GM21528 (cell line): ENCODE measurements at regions not wholly inside any gene's neighbourhood (a gene's known extent, or its start where the extent isn't known, plus 50 kb on each side); places are given as distances from the start of the nearest gene placed in this dataset.

Experiments
- ATAC-seq: cut with Tn5 transposase; IDR thresholded peaks from one replicate; pipeline ENCODE4 v1.9.1; 2021; ENCODE audit warnings: mild to moderate bottlenecking, moderate library complexity; ENCODE audit not compliant: unreplicated experiment, low FRiP score

DNA sequence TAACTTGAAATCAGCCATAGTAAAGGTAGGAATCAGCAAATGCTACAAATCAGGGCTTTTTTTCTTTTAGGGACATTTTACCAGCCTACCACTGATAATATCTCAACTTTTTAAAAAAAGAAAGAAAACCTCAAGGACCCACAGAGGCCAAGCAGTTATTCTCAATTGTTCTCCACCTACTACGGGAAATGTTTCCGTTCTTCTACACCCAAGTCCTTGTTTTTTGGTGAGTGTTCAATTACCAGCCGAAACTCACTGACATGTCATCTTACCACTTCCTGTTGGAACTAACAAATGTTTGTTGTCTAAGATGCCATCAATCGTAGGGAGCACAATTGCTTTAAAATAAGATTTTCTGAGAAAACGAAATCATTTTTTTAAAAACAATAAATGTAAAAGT lies 50.2 kb upstream of the CDK1 start:
- no peak for ATAC-seq

DNA sequence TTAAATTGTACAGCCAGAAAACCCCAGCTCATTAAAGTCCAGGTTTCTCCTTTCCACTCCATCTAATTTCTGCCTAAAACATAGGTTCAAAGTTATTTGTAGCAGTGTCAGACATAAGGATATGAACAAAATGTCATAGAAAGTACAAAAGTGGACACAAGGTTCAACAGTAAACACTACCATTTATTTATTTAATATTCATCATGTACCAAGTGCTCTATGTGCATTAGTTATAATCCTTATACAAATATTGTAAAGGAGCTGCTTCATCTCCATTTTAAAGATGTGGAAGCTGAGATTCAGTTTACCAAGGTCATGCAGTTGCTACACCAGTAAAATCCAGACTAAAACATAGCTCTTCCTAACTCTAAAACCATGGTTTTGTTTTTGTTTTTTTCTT lies 52.0 kb upstream of the CDK1 start:
- no peak for ATAC-seq

DNA sequence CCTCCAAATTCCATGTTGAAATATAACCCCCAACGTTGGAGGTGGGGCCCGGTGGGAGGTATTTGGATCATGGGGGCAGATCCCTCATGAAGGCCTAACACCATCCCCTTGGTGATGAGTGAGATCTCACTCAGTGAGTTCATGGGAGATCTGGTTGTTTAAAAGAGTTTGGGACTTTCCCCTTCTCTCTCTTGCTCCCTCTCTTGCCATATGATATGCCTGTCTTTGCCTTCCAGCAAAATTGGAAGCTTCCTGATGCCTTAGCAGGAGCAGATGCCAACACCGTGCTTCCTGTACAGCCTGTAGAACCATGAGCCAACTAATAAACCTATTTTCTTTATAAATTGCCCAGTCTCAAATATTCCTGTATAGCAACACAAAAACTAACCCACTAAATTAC lies 55.7 kb upstream of the CDK1 start:
- ATAC-seq: no peak

DNA sequence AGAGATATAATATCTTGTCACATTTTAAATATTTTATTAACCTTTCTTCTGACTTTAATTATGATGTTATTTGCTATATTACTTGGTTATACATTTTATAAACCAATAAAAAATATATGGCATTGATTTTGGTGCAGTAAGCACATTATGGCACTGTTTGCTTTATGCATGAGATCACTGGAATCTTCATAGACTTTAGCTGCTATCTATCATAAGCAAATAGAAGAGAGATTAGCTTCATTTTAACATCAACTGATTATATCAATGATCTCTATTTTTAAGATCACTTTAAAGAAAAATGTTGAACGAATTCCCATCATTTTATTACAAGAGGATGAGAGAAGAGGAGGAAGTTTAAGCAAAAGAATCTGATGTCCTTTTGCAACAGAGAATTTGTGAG lies 58.6 kb upstream of the CDK1 start:
- no peak for ATAC-seq

DNA sequence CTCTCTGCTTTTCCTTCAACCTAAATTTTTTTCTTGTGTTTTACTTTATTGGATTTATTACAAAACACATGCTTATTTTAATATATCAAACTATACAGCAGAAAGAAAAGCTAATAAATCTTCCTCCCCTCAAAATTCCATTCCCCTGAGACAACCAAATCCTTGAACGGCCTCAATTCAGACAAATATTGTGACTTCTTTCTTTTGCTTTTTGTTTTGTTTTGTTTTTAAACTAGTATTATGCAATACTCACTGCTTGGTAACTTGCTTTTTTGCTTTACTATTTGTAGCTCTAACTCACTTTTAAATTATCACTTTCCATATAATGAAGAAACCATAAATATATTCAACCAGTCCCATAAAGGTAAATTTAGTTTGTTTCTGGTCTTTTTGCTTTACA lies 59.4 kb upstream of the CDK1 start:
- no peak for ATAC-seq

DNA sequence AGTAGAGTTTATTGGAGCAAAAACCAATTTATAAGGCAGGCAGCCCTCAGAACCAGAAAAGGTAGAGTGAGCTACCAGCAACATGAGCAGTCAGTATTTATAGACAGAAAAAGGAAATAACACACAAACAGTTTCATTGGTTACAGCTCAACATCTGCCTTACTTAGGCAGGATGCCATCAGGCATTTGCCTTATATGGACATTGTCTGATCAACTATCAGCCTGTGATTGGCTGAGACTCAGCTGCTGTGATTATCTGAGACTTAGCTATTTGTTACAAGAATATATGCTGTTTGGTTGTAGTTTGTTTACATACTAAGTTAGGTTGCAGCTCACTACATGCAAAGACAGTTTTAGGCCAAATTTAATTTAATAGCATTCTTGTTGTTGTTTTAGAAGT lies 60.4 kb upstream of the CDK1 start:
- no peak for ATAC-seq

DNA sequence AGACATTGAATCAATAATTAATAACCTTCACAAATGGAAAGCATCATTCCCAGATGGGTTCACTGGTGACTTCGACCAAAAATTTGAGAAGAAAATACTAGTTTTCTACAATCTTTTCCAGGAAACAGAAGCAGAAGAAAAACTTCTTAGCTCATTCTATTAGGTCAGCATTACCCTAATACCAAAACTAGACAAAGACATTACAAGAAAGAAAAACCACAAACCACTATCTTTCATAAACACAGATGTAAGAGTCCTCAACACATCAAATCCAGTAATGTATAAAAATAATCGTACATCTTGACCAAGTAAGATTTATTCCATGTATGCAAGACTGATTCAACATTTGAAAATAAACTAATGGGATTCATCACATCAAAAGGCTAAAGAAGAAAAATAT lies 64.0 kb upstream of the CDK1 start:
- ATAC-seq: no peak

DNA sequence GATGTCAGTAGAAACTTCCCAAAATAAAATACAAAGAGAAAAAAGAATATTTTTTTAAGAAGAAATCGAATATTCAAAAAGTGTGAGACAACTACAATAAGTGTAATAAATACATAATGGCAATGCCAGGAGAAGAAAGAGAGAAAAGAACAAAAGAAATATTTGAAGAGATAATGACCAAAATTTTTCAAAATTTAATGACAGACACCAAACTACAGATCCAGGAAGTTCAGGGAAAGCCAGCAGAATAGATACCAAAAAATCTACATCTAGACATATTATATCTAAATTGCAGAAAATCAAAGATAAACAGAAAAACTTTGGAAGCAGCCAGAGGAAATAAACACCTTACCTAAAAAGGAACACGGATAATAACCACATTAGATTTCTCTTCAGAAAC lies 66.8 kb upstream of the CDK1 start:
- ATAC-seq: no peak

DNA sequence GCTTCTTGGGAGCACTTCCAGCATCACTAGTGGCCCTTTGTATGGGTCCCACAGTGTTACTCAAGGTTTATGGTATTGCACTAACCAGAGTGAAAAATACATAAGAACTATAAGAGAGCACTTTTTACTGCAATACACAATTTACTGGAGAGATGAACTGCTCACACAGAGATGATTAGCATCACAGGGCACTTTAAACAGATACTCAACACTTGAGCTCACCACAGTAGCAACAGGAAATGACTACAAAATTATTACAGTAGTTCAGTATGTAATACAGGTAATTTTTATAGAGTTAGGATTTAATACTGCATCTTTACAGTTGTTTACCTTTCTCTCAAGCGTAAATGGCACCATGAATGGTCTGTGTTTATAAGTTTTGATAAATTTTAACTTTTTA lies 68.2 kb upstream of the CDK1 start:
- ATAC-seq: no peak

DNA sequence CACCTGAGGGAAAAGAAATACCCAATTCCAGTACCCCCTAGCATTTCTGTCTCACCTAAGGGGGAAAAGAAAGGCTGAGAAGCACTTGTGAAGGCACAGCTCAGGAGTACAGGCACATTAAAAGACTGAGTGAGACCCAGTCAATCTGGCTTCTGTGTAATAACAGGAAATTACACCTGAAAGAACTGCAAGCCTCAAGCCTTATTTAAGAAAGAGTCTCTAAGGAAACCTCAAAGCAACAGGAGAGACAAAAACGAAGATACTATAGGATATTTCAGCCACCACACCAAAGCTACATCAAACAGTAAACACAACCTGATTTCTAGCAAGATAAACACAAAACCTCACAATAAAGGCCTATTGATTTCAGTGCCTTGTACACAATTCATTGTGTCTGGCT lies 69.6 kb upstream of the CDK1 start:
- ATAC-seq: no peak

DNA sequence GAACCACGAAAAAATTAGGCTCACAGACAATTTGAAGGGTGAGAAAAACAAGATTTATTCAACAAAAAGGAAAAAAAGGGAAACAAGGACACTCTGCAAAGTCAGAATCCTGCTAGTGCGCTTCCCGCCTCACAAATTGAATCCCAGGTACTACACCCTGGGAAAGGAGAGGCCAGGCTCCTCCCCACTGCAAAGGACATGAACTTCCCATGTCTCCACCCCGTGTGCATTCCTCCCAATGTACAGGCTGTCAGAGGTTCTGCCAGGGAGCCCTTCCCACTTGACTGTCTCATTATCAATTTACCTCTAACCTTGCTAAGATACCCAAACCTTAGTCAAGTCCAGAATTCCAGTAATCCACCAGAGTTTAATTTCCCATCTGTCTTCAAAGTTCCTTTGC lies 70.4 kb upstream of the CDK1 start:
- ATAC-seq: no peak

DNA sequence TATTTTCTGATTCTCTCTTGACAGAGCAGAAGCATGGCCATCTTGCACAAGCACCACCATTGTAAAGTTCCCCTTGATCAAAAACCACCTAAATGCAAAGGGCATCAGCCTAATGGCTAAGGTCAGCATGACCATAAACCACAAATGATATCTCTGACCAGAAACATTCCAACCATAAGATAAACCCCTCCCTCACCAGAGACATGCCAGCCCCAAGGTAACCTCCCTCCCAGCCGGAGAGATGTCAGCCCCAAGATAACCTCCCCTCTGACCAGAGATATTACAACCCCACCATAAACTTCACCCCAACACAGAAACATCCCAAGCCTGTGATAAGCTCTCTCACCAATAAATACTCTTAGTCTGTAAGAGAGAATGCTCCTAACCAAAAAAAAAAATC lies 72.1 kb upstream of the CDK1 start:
- no peak for ATAC-seq

DNA sequence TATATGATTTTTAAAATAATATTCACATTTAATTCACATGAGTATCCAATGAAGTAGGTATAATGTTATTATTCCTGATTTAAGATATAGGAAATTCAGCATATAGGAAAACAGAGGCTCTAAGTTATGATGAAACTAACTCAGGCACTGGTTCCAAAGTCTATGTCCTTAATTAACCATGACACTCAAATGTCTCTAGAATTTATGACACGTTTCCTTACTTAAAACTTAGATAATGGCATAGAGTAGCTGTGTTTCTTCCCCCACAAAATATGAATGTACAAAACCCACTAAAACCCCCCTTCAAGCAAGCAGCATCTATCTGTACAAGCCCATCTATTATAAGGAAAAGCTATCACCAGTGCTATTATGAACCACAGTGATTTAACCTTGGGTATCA lies 72.9 kb upstream of the CDK1 start:
- no peak for ATAC-seq

DNA sequence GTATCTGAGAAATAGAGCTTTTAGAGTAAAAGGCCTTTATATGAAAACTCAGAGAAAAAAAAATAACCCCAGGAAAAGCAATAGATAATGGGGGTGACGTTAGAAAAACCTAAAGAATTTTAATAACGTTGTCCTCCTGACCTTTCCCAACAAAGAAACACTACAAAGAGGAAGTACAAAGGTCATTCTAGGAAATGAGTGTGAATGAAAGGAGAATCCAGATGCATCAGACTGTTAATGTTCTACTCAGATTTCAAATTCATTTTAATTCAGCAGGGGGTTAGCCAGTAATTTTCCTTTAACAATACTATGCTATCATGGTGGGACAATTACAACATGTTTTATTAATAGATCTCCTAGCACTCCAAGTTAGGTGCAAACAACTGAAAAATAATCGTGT lies 73.8 kb upstream of the CDK1 start:
- no peak for ATAC-seq

DNA sequence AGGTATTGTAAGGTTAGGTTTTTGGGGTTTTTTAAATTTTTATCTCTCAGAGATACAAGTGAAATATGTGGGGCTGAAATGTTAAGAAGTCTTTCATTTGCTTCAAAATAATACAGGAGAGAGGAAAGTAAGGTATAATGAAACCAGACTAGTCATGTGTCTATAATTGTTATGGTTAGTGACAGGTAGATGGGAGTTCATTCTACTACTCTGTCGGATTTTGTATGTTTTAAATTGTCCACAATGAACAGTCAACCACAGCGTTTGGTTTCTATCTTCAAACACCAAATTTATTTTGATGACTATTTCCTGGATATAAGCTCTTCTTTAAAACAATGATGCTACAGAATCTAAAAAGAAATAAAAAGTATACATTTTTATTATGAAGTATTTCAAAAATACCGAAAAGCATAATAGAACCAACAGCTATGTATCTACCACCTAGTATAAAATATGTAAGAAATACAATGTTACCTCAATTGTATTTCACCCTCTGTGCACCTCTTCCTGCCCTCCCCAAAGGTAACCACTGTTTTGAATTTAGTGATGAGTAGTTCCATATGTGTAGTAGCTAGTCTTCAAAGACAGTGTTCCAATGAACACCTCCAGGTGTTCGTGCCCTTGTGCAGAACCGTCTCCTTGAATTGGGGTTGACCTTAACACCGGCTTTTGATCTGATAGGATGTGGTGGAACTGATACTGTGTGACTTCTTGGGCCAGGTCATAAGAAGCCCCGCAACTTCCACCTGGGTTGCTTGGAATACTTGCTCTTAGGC lies 74.8 kb upstream of the CDK1 start:
- ATAC-seq: no peak

DNA sequence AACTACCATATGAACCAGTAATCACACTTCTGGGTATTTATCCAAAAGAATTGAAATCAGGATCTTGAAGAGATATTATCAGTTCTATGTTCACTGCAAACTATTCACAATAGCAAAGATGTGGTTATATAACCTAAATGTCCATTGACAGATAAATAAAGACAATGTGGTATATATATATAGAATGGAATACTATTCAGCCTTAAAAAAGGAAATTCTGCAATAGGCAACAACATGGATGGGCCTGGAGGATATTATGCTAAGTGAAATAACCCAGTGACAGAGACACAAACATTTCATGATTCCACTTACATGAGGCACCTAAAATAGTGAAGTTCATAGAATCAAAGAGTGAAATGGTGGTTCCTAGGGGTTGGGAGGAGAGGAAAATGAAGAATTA lies 90.6 kb upstream of the CDK1 start:
- no peak for ATAC-seq

DNA sequence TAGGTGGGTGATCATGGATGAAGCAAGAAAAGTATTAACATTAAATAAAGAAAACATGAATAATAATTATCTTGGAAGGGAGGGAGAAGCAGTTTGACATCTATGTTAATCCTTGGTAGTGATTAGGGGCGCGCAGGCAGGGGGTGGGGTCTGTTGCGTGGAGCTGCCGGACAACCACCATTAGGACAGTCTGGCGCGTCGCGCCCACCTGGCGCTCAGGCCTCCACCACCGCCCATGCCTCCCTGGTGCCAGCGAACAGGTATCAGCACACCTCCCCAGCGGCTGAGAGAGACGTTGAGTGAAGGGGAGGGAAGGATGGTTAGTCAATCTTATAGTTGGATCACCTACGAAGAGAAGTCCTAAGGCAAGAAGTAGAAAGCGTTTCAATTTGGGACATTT lies 94.2 kb upstream of the CDK1 start:
- no peak for ATAC-seq

DNA sequence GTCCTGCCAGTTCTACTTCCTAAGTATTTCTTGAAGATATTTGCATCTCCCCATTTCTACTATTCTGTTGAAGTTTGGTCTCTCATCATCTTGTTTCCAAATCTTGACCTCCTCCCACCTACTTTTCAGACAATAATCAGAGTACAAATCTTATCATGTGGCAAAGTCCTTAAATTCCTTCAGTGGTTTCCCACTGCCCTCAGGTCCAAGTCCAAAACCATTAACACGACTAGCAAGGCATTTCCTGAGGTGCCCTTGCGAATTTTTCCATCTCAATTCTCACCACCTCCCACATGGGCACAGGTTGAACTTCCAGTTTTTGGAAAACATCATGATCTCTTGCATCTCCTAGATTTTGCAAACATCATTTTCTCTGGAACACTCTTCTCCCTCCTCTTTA lies 97.2 kb upstream of the CDK1 start:
- ATAC-seq: no peak

DNA sequence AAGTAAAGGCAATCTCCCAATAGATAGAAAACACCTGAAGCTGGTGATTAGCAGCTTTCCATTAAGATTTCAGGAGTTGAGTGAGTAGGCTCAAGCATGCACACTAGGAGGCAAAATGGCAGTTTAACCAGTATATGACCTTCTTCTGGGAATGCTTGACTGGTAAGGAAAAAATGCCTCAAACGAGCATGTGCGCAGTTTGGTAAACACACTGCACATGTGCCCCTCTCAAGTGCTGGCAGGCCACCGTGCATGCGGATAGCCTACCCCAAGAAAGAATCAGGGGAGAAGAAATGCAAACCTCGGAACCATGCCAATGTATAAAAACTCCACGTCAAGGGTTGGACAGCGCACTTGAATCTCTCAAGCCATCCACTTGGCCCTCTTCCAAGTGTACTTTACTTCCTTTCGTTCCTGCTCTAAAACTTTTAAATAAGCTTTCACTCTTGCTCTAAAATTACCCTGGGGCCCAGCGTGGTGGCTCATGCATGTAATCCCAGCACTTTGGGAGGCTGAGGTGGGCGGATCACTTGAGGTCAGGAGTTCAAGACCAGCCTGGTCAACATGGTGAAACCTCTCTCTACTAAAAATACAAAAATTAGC lies 98.8 kb upstream of the CDK1 start:
- ATAC-seq: no peak

DNA sequence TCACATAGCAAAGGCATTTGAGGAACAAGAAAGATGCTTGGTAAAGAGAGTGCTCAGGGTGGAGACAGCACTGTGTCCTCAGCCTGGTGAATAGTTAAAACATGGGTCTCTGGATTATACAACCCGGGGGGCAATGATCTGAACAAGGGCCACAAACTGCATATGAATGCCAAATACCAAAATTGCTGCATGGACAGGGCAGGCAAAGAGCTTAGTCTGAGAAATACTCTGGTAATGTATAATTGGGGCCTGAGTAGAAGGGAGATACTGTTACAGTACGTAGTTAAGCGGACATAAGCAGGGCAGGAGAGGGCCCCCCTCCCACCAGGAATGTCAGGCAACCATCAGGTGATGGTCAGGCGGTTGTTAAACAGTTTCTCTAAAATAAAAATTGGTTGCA lies 99.3 kb upstream of the CDK1 start:
- ATAC-seq: no peak

DNA sequence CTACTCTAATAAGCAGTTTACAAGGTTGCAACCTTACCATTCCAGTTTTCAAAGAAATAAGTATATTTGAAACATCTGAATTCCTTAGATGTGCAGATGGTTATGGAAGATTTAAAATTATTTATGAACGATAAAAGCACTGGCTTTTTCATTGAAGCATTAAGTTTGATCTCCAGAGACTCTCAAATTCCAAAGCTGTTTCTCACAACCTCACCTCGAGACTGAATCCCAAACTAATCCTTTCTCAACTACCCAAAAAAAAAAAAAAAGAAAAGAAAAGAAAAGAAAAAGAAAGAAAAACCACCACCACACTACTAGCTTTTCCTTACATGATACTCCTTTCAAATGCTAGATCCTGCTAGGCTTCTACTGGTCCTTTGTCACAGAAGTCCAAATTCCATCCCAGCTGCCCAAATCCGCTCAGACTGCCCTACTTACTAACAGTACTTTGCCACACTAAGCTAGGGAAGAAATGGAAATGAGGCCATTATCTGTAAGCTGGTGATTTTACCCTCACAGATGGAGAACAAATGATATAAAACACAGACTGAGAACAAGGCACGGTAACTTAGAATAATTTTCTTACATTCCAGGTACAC lies 100.6 kb upstream of the CDK1 start:
- no peak for ATAC-seq

DNA sequence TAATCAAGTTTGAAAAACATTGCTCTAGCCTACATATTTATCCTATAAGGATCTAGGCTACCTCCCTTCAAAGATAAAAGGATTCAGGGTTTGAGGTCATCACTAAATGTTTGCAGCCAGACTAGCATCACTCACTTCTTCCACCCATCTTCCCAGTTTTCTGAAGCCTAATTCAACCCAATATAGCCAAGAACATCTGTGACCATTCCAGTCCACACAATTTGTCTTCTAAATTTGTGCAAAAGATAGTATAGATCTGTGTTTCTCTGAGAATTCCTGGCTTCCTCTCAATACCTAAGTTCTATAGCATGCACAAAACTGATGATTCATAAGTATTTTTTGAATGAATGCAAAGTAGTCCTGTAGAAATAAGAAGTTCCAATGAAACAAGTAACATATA lies 103.0 kb upstream of the CDK1 start:
- no peak for ATAC-seq
